Right renal cortex interstitium (tissue), 3 donors: ENCODE measurements at regions not wholly inside any gene's neighbourhood (a gene's known extent, or its start where the extent isn't known, plus 50 kb on each side); places are given as distances from the start of the nearest gene placed in this dataset.
"Not testable (repeated sequence)": the region's sequence is repeated elsewhere in the genome, so short reads cannot be mapped to it uniquely, and the experiment has no call there.

ENCODE experiments used
- DNase-seq, 3 donors: peaks; one replicate each; pipeline ENCODE4 v3.0.0-alpha.2; 2013; ENCODE audit warnings: low read depth in 3 of 3, low spot score in 2 of 3

GRCh38 chr6:141403827-141404226 is 728.9 kb upstream of the GJE1 start:
- no peak for DNase-seq

GRCh38 chr6:141403103-141403502 is 729.6 kb upstream of the GJE1 start:
- no peak for DNase-seq

- DNase-seq = no peak
These were observed 730.2 kb upstream of the GJE1 start for GRCh38 chr6:141402489-141402888.

GRCh38 chr6:141401851-141402250 is 730.9 kb upstream of the GJE1 start:
- no peak for DNase-seq

- no peak for DNase-seq
These were observed 731.6 kb upstream of the GJE1 start for GRCh38 chr6:141401168-141401567.

- DNase-seq = no peak
These were observed 733.8 kb upstream of the GJE1 start for GRCh38 chr6:141398949-141399348.

- no peak for DNase-seq
These were observed 737.2 kb upstream of the GJE1 start for GRCh38 chr6:141395443-141396008.

GRCh38 chr6:141394565-141395051 is 738.1 kb upstream of the GJE1 start:
- no peak for DNase-seq

- no peak for DNase-seq
These were observed 738.6 kb upstream of the GJE1 start for GRCh38 chr6:141394125-141394536.

- DNase-seq = no peak
These were observed 739.2 kb upstream of the GJE1 start for GRCh38 chr6:141393405-141394124.

- not testable (repeated sequence) for DNase-seq
These were observed 741.6 kb upstream of the GJE1 start for GRCh38 chr6:141391135-141391534.

- no peak for DNase-seq
These were observed 744.1 kb upstream of the GJE1 start for GRCh38 chr6:141388666-141389065.

- DNase-seq = no peak
These were observed 762.3 kb upstream of the GJE1 start for GRCh38 chr6:141370438-141370837.

- not testable (repeated sequence) for DNase-seq
These were observed 765.9 kb upstream of the GJE1 start for GRCh38 chr6:141366796-141367195.

GRCh38 chr6:141364694-141365093 is 768.0 kb upstream of the GJE1 start:
- DNase-seq = no peak

- DNase-seq = no peak
These were observed 768.5 kb upstream of the GJE1 start for GRCh38 chr6:141364232-141364631.

- DNase-seq = no peak
These were observed 771.2 kb upstream of the GJE1 start for GRCh38 chr6:141361559-141361958.

- no peak for DNase-seq
These were observed 772.8 kb upstream of the GJE1 start for GRCh38 chr6:141359953-141360352.

- no peak for DNase-seq
These were observed 778.4 kb upstream of the GJE1 start for GRCh38 chr6:141354191-141354955.

GRCh38 chr6:141351721-141352120 is 781.0 kb upstream of the GJE1 start:
- DNase-seq = no peak

- no peak for DNase-seq
These were observed 783.0 kb upstream of the GJE1 start for GRCh38 chr6:141349710-141350109.
